ENCODE measurements at regions not wholly inside any gene's neighbourhood (a gene's known extent, or its start where the extent isn't known, plus 50 kb on each side); places are given as distances from the start of the nearest gene placed in this dataset.

GRCh38 chr15:66909381-66909890, 156.0 kb upstream of the SMAD3 start:
- Mint-ChIP-seq H3K4me1 (ENCODE audit: unreplicated experiment) (peaks cover 4% of the 10 kb centered on the region), H3K9me3 (ENCODE audit: unreplicated experiment) (no peaks in the 10 kb centered on the region), H3K27ac (ENCODE audit: unreplicated experiment) (no peak overlapping the region), H3K36me3 (ENCODE audit: unreplicated experiment) (no peaks in the 10 kb centered on the region), H3K4me3 (ENCODE audit: unreplicated experiment) (no peak overlapping the region), H3K27me3 (ENCODE audit: unreplicated experiment) (no peaks in the 10 kb centered on the region)
- TF ChIP-seq CTCF (IDR thresholded peaks at IDR 0.05), result no peak
- no peak for DNase-seq (ENCODE audit: extremely low spot score, unreplicated experiment)

GRCh38 chr15:66911131-66911700, 154.2 kb upstream of the SMAD3 start:
- peaks cover 4% of the 10 kb centered on the region for H3K4me1 Mint-ChIP-seq (ENCODE audit: unreplicated experiment)
- no peak overlapping the region for H3K27ac Mint-ChIP-seq (ENCODE audit: unreplicated experiment)
- no peaks in the 10 kb centered on the region for H3K27me3 Mint-ChIP-seq (ENCODE audit: unreplicated experiment)
- H3K4me3 Mint-ChIP-seq (ENCODE audit: unreplicated experiment), result no peak overlapping the region
- DNase-seq (ENCODE audit: extremely low spot score, unreplicated experiment), result no peak
- peaks cover 3% of the 10 kb centered on the region for H3K36me3 Mint-ChIP-seq (ENCODE audit: unreplicated experiment)
- no peaks in the 10 kb centered on the region for H3K9me3 Mint-ChIP-seq (ENCODE audit: unreplicated experiment)
- TF ChIP-seq CTCF (IDR thresholded peaks at IDR 0.05), result no peak

- Mint-ChIP-seq H3K27me3 (ENCODE audit: unreplicated experiment) (no peaks in the 10 kb centered on the region), H3K9me3 (ENCODE audit: unreplicated experiment) (peaks cover 5% of the 10 kb centered on the region), H3K4me1 (ENCODE audit: unreplicated experiment) (peaks cover 4% of the 10 kb centered on the region), H3K27ac (ENCODE audit: unreplicated experiment) (no peak overlapping the region), H3K36me3 (ENCODE audit: unreplicated experiment) (peaks cover 7% of the 10 kb centered on the region), H3K4me3 (ENCODE audit: unreplicated experiment) (no peak overlapping the region)
- no peak for TF ChIP-seq CTCF (IDR thresholded peaks at IDR 0.05)
- DNase-seq (ENCODE audit: extremely low spot score, unreplicated experiment), result no peak
These were observed 153.4 kb upstream of the SMAD3 start for GRCh38 chr15:66912001-66912400.

GRCh38 chr15:66912441-66912840, 153.0 kb upstream of the SMAD3 start:
- H3K9me3 Mint-ChIP-seq (ENCODE audit: unreplicated experiment), result peaks cover 9% of the 10 kb centered on the region
- no peak for TF ChIP-seq CTCF (IDR thresholded peaks at IDR 0.05)
- no peak for DNase-seq (ENCODE audit: extremely low spot score, unreplicated experiment)

GRCh38 chr15:66917904-66918448, 147.4 kb upstream of the SMAD3 start:
- TF ChIP-seq CTCF (IDR thresholded peaks at IDR 0.05), result no peak
- no peaks in the 10 kb centered on the region for H3K27me3 Mint-ChIP-seq (ENCODE audit: unreplicated experiment)

More at GRCh38 chr15:66912441-66912840, 153.0 kb upstream of the SMAD3 start:
- H3K27ac Mint-ChIP-seq (ENCODE audit: unreplicated experiment), result no peak overlapping the region
- H3K4me3 Mint-ChIP-seq (ENCODE audit: unreplicated experiment), result no peak overlapping the region
- H3K4me1 Mint-ChIP-seq (ENCODE audit: unreplicated experiment), result peaks cover 4% of the 10 kb centered on the region
- H3K36me3 Mint-ChIP-seq (ENCODE audit: unreplicated experiment), result peaks cover 9% of the 10 kb centered on the region
- H3K27me3 Mint-ChIP-seq (ENCODE audit: unreplicated experiment), result no peaks in the 10 kb centered on the region

More at GRCh38 chr15:66917904-66918448, 147.4 kb upstream of the SMAD3 start:
- peaks cover 22% of the 10 kb centered on the region for H3K9me3 Mint-ChIP-seq (ENCODE audit: unreplicated experiment)
- DNase-seq (ENCODE audit: extremely low spot score, unreplicated experiment), result no peak
- H3K27ac Mint-ChIP-seq (ENCODE audit: unreplicated experiment), result no peak overlapping the region
- H3K4me1 Mint-ChIP-seq (ENCODE audit: unreplicated experiment), result peaks cover 6% of the 10 kb centered on the region
- H3K4me3 Mint-ChIP-seq (ENCODE audit: unreplicated experiment), result no peak overlapping the region
- peaks cover 10% of the 10 kb centered on the region for H3K36me3 Mint-ChIP-seq (ENCODE audit: unreplicated experiment)
